Ovary (tissue), 3 donors: ENCODE measurements at regions not wholly inside any gene's neighbourhood (a gene's known extent, or its start where the extent isn't known, plus 50 kb on each side); places are given as distances from the start of the nearest gene placed in this dataset.

Source experiments
- CTCF ChIP-seq, 3 donors: fragments of 450-650 bp in 2 of 3; fragments of 200-600 bp in 1 of 3; IDR thresholded peaks; one replicate each; pipeline versions ENCODE4 v1.5.1 to v1.8.0; 2016 to 2022; ENCODE audit warnings: antibody characterized with exemption in 3 of 3, mild to moderate bottlenecking in 1 of 3
- EP300 ChIP-seq: sonication (generic); formaldehyde crosslinking; IDR thresholded peaks from one replicate; pipeline ENCODE4 v1.6.1; 2017; ENCODE audit warnings: antibody characterized with exemption
- POLR2A ChIP-seq: fragments of 450-650 bp; IDR thresholded peaks from one replicate; pipeline ENCODE4 v1.6.1; 2017; ENCODE audit warnings: antibody characterized with exemption, mild to moderate bottlenecking, moderate library complexity
- donor health status: DM: no; HTN: no; CAD: no.

GRCh38 chr11:31969359-31969702, 121.5 kb upstream of the RCN1 start:
- TF ChIP-seq POLR2A, result no peak
- TF ChIP-seq CTCF (IDR thresholded peaks at IDR 0.05), result no peak
- no peak for TF ChIP-seq EP300
